Lower lobe of right lung (tissue), 2 donors: ENCODE measurements at regions not wholly inside any gene's neighbourhood (a gene's known extent, or its start where the extent isn't known, plus 50 kb on each side); places are given as distances from the start of the nearest gene placed in this dataset.

ENCODE experiments used
- ATAC-seq, 2 donors: fragments of 200-7000 bp; cut with Tn5 transposase; one replicate each; pipeline ENCODE4 v1.9.1; 2020 to 2022; ENCODE audit warnings: mild to moderate bottlenecking in 2 of 2, moderate library complexity in 2 of 2
- DNase-seq: peaks from one replicate; pipeline ENCODE4 v3.0.0-alpha.2; 2020
- H3K27ac ChIP-seq: fragments of 200-600 bp; one replicate; pipeline ENCODE4 v1.8.0; 2022
- H3K27me3 ChIP-seq: fragments of 200-600 bp; one replicate; pipeline ENCODE4 v1.8.0; 2022; ENCODE audit warnings: low read depth
- H3K36me3 ChIP-seq: fragments of 200-600 bp; one replicate; pipeline ENCODE4 v1.8.0; 2022; ENCODE audit warnings: mild to moderate bottlenecking
- H3K4me1 ChIP-seq: fragments of 200-600 bp; one replicate; pipeline ENCODE4 v1.8.0; 2022
- H3K4me3 ChIP-seq: fragments of 200-600 bp; one replicate; pipeline ENCODE4 v1.8.0; 2022; ENCODE audit warnings: mild to moderate bottlenecking
- H3K9me3 ChIP-seq: fragments of 200-600 bp; one replicate; pipeline ENCODE4 v1.8.0; 2022
- CTCF ChIP-seq: fragments of 200-600 bp; IDR thresholded peaks from one replicate; pipeline ENCODE4 v1.8.0; 2022; ENCODE audit warnings: antibody characterized with exemption, mild to moderate bottlenecking
- intact Hi-C: fragments of 100-400 bp; cut with DNase I; formaldehyde crosslinking; loops from one replicate; pipeline ENCODE4 v1.11.0; 2022
- donor health status: DM: no; HTN: yes; CAD: no; lungs with severe emphysema.

- H3K27me3 ChIP-seq: no peaks in the 10 kb centered on the region
- intact Hi-C loops: no loop called here
- H3K4me3 ChIP-seq: no peak overlapping the region
- H3K4me1 ChIP-seq: no peaks in the 10 kb centered on the region
- TF ChIP-seq CTCF: no peak
- DNase-seq (no peak), ATAC-seq (no peak)
- no peak overlapping the region for H3K27ac ChIP-seq
- H3K9me3 ChIP-seq: no peaks in the 10 kb centered on the region
- H3K36me3 ChIP-seq: no peaks in the 10 kb centered on the region
These were observed 171.5 kb upstream of the DIPK2B start for GRCh38 chrX:45372151-45372550.

- no peaks in the 10 kb centered on the region for H3K9me3 ChIP-seq
- no peak overlapping the region for H3K4me3 ChIP-seq
- intact Hi-C loops: no loop called here
- TF ChIP-seq CTCF: no peak
- no peak for ATAC-seq
- no peaks in the 10 kb centered on the region for H3K36me3 ChIP-seq
- no peak for DNase-seq
- H3K4me1 ChIP-seq: no peaks in the 10 kb centered on the region
- H3K27ac ChIP-seq: no peak overlapping the region
- H3K27me3 ChIP-seq: no peaks in the 10 kb centered on the region
These were observed 168.0 kb upstream of the DIPK2B start for GRCh38 chrX:45368705-45369104.

DNA sequence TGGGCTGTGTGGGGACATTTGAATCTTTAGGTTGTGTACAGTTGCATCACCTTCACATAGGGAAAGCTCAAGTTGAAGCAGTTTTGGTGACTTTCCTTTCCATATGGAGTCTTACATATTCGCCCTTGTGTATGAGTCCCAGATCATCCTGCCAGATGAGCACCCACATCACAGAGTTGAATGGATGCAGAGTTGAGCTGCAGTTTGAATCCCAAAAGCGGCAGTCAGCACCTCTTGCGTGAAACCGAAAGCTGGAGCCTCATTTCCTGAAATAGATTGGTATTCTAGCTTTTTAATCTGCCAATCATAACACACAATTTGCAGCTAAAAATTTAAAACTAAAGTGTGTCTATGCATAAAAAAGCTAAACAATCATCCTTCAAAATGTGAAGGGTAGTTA, 162.9 kb upstream of the DIPK2B start:
- Histone ChIP-seq H3K27ac (no peak overlapping the region), H3K4me3 (no peak overlapping the region), H3K27me3 (no peaks in the 10 kb centered on the region), H3K4me1 (no peaks in the 10 kb centered on the region), H3K36me3 (no peaks in the 10 kb centered on the region), H3K9me3 (no peaks in the 10 kb centered on the region)
- TF ChIP-seq CTCF: no peak
- intact Hi-C loops: no loop called here
- ATAC-seq (no peak), DNase-seq (no peak)

DNA sequence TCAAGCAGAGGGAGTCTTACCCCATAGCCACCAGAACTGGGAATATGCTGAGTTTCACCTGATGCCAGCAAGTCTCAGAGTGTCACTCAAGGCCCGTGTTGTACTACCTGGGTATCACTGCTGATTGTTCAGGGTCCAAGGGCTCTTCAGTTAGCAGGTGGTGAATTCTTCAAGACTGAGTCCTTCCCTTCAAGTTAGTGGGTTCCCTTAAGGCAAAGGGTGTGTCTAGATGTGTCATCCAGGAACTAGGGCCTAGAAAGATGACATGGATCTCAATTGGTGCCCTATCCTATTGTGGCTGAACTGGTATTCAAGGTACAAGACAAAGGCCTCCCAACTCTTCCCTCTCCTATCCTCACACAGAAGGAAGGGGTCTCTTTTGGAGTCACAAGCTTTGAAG, 159.9 kb upstream of the DIPK2B start:
- Histone ChIP-seq H3K9me3 (no peaks in the 10 kb centered on the region), H3K36me3 (no peaks in the 10 kb centered on the region), H3K4me1 (no peaks in the 10 kb centered on the region), H3K27ac (no peak overlapping the region), H3K4me3 (no peak overlapping the region), H3K27me3 (no peaks in the 10 kb centered on the region)
- no peak for ATAC-seq
- TF ChIP-seq CTCF: no peak
- intact Hi-C loops: no loop called here
- no peak for DNase-seq

- ATAC-seq: no peak
- H3K9me3 ChIP-seq: no peaks in the 10 kb centered on the region
- TF ChIP-seq CTCF: no peak
- H3K4me1 ChIP-seq: no peaks in the 10 kb centered on the region
- no peaks in the 10 kb centered on the region for H3K27me3 ChIP-seq
- H3K27ac ChIP-seq: no peak overlapping the region
- H3K36me3 ChIP-seq: no peaks in the 10 kb centered on the region
- H3K4me3 ChIP-seq: no peak overlapping the region
- intact Hi-C loops: no loop called here
- no peak for DNase-seq
These were observed 157.7 kb upstream of the DIPK2B start for GRCh38 chrX:45358392-45358791.

- no peaks in the 10 kb centered on the region for H3K9me3 ChIP-seq
- no peaks in the 10 kb centered on the region for H3K36me3 ChIP-seq
- TF ChIP-seq CTCF: no peak
- no peak overlapping the region for H3K27ac ChIP-seq
- no peaks in the 10 kb centered on the region for H3K27me3 ChIP-seq
- DNase-seq (no peak), ATAC-seq (no peak)
- intact Hi-C loops: no loop called here
- H3K4me3 ChIP-seq: no peak overlapping the region
- H3K4me1 ChIP-seq: no peaks in the 10 kb centered on the region
These were observed 152.8 kb upstream of the DIPK2B start for GRCh38 chrX:45353456-45353855.
